Left cardiac atrium (tissue), 4 donors: ENCODE measurements at regions not wholly inside any gene's neighbourhood (a gene's known extent, or its start where the extent isn't known, plus 50 kb on each side); places are given as distances from the start of the nearest gene placed in this dataset.
A peak's percentile ranks its signal among the peaks of the same experiment; 100 is the strongest.
"Not testable (repeated sequence)": the region's sequence is repeated elsewhere in the genome, so short reads cannot be mapped to it uniquely, and the experiment has no call there.

Source experiments
- ATAC-seq, 2 donors: fragments of 200-7000 bp; cut with Tn5 transposase; one replicate each; pipeline ENCODE4 v1.9.1; 2020; ENCODE audit warnings: mild to moderate bottlenecking in 2 of 2, moderate library complexity in 2 of 2
- DNase-seq: peaks from one replicate; pipeline ENCODE4 v3.0.0-alpha.2; 2020
- intact Hi-C, 2 donors: fragments of 100-400 bp; cut with DNase I; formaldehyde crosslinking; loops; one replicate each; pipeline versions ENCODE4 v1.14.1 to v1.15.1; 2022 to 2023
- donor health status: DM: no; HTN: yes; CAD: no.
- donor health status: DM: no; HTN: yes; CAD: no; lungs with severe emphysema.
- donor health status: DM: yes; HTN: yes; CAD: no.
- donor health status: Dilated cardiomyopathy.

DNA sequence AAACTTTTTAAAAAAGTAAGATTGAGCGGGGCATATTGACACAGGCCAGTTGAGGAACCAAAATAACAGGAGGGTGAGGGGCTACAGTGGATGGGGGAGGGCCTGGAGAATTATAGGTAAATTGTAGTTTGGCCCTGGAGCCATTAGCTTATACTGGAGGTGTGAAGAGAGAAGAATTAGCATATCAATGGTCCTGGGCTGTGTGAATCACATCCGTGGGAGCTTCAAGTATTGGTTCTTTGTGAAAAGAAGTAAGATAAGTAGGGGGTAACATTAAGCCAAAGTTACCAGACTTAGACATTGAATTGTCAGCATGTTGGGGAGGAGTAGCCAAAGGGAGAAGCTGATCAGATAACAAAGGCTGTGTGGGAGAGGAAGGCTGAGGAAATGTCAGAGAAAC, 1085.2 kb upstream of the AMELY start:
- no peak for DNase-seq
- intact Hi-C loops, result no loop called here
- no peak for ATAC-seq

DNA sequence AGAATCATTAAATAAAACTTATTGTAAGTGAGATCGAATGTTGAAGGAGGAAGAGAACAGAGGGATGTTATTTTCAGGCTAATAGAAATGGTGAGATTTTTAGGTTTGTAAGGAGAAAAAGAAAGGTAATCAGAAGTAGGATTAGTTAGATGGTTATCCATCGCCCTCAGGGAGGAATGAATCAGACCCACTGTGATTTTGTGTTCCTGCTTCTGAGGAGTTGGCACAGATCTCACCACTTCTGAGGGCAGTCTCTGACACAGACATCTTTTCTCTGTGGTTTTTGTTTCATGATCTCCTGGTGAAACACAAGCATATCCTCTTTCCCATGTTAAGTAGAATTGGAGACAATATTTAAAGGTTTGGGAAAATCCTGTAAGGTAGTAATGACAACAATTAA, 1083.2 kb upstream of the AMELY start:
- DNase-seq, intact Hi-C loops, ATAC-seq: not testable (repeated sequence)

DNA sequence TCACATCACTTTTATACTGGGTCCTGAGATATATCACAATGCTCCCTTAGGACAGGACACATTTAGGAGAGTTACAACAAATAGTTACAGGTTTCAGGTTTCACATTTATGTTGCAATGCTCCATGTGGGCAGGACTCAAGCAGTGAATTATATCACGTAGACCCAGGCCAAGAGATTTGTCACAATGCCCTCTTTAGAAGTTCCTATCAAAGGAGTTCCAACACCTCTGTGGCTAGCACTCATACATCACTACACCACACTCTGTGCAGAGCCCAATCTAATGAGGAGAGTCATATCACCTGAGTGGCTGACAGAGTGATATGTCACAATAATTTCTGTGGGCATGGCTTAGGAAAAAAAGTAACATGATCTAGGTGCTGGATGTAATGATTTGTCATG, 1068.2 kb upstream of the AMELY start:
- no peak for ATAC-seq

DNA sequence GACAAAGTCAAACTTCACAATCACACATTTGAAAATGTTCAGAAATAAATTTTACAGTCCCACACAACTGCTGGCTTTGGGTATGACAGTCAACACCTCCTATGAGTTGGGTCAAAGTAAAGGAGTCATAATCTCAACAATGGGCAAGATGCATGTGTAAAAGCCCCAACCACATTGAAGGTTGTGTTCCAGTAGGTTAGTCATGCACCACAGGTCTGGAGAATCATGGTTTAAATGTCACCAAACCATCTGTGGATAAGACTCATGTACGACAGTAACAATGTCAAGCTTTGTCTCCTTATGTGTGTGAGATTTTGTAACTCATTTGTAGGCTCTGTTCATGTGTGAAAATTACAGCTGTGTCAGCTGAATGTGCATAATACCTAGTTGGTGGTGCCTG, 1065.7 kb upstream of the AMELY start:
- ATAC-seq, result no peak
- no peak for DNase-seq
- intact Hi-C loops, result no loop called here

More for the DNA sequence above, 1068.2 kb upstream of the AMELY start:
- no peak for DNase-seq
- intact Hi-C loops, result no loop called here

DNA sequence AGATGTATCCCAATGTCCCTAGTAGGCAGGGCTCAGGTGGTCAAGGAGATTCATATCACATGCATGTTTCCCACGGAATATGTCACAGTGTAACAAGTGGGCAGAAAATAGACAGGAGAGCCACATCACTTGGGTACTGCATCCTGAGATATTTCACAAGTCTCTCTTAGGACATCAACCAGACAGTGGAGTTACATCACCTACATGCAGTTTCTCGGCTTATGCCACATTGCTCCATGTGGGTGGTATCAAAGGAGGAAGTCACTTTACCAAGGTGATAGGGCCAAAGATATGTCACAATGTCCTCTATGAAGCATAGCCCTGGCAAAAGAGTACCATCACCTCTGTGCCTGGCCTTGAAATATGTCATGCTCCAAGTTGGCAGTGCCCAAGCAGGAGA, 1056.7 kb upstream of the AMELY start:
- DNase-seq (no peak), ATAC-seq (no peak)
- intact Hi-C loops, result no loop called here

DNA sequence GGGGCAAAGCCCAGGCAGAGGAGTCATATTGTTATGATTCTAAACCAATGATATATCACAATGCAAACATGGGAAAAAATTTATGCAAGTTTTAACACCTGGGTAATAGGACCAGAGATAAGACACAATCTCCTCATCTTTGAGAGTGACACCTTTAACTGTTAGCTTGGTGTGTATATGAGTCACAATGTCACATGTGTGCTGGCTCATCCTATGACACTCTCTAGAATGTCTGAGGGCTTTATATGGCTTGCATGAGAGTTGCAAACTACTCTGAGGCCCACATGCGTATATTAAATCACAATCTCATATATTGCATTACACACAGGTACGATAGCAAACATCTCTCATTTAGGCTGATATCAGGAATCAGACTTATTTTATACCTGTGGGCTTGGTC, 1055.4 kb upstream of the AMELY start:
- intact Hi-C loops, result no loop called here
- ATAC-seq (no peak), DNase-seq (no peak)

DNA sequence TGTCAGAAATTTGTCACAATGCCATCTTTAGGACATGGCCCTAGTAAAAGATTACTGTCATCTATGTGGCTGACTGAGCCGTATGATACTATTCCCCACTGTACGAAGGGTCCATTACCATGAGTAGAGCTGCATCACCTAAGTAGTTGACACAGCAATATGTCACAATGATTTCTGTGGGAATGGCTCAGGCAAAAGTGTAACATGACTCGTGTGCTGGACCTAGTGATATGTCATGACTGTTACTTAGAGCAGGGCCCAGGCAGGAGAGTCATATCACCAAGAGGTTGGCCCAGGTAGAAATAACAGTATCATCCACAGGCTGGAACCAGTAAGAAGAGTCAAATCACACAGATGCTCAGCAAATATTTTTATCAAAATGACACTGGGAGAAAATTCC, 1051.8 kb upstream of the AMELY start:
- no peak for DNase-seq
- intact Hi-C loops, result no loop called here
- ATAC-seq, result no peak

DNA sequence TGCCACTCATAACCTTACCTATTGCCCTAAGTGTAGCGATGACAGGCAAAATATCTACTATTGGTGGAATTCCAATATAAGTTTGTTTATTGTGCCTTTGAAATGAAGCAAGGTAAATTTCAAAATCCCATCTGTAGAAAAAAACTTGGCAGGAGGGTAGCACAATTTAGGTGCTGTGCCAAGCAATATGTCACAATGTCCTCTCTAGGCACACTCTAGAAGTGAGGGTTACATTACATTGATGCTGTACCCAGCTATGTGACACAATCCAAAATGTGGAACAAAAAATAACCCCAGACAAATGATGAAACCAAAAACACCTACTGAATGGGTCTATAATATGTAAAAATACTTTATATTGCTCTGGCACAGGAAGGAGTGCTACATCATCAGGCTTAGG, 1050.8 kb upstream of the AMELY start:
- no peak for DNase-seq
- no peak for ATAC-seq
- intact Hi-C loops, result no loop called here

DNA sequence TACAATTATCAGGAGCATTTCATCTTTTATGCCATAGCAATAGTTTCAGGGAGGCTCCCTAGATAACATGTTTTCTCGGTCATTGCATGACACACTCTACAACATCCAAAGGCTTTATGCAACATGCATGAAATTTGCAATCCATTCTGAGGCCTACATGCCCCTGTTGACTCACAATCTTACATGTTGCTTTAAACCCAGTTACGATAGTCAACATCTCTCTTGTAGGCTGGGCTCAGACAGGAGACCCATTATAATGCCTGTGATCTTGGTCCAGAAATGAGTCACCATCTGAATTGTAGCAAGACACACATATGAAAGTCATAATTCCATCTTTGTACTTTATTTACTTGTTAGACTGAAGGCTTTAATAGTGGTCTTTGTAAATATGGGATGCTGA, 1050.3 kb upstream of the AMELY start:
- intact Hi-C loops, result no loop called here
- DNase-seq (no peak), ATAC-seq (no peak)

DNA sequence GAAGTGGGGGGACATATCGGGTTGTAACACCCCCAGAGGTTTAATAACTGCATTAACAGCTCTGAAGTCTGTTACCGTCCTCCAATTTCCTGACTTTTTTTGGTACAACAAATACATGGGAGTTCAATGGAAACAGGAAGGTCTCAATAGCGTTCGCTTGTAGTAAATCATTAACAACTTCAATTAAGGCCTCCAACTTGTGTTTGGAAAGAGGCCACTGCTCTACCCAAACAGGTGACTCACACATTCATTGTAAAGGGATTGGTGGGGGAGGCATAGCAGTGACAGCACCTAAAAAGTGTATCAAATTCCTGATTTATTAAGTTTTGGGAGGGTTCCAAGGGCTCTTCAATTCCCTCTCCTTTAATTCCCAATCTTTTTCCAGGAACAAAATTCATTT, 1046.2 kb upstream of the AMELY start:
- intact Hi-C loops, result no loop called here
- no peak for ATAC-seq

DNA sequence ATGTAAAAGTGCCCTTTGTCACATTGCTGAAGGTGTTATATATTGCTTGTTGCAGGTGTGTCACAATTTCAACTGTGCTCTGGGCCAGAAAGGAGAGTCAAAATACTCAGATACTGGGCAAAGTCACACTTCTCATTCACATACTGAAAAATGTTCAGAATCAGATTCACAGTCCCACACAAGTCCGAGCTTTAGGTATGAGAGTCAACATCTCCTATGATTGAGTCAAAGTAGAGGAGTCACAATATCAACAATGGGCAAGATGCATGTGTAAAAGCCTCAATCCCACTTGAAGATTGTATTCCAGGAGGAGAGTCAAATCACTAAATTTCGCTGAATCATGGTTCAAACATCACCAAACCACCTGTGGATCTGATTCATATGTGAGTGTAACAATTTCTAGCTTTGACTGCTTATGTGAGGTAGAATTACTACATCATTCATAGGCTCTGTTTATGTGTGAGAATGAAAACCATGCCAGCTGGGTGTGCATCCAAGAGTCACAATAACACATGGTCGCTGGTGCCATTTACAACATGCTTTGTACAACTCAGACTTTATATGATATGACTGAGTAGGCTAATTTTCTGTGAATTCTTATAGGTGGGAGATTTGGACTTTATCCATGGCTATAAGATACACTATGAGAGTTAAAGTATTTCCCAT, 1039.8 kb upstream of the AMELY start:
- intact Hi-C loops, result no loop called here
- ATAC-seq (no peak), DNase-seq (no peak)

More for the DNA sequence above, 1046.2 kb upstream of the AMELY start:
- DNase-seq, result no peak

DNA sequence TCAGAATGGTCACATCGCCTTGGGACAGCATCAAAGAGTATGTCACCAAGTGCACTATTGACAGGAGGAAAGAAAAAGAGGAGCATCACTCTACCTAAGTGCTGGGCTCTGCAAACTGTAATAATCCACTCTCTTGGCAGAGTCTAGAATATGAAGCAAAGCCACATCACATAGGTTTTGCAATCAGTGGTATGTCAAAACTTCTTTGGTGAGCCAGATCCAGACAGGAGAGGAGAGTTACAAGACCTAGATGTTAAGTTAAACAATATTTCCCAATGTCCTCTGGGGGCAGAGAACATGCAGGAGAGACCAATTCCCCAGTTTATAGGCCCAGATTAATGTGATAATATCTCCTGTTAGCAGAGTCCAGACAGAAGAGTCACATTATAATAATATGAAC, 1032.6 kb upstream of the AMELY start:
- ATAC-seq (no peak), DNase-seq (no peak)
- intact Hi-C loops, result no loop called here

DNA sequence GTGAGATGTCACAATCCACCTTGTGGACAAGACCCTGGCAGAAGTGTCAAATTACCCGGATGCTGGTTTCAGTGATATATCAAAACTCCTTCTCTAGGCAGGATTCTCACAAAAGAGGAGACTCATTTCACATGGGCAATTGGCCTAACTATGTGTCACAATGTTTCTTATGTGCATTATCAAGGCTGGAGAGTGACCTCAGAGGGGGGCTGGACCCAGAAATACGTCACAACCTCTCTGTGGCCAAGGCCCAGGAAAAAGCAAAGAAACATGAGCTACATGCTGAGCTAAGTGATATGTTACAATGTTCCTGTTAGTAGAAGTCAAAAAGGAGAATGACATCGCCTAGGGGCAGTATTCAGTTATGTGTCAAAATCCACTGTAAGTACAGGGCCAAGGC, 1031.2 kb upstream of the AMELY start:
- no peak for ATAC-seq
- no peak for DNase-seq
- intact Hi-C loops, result no loop called here

DNA sequence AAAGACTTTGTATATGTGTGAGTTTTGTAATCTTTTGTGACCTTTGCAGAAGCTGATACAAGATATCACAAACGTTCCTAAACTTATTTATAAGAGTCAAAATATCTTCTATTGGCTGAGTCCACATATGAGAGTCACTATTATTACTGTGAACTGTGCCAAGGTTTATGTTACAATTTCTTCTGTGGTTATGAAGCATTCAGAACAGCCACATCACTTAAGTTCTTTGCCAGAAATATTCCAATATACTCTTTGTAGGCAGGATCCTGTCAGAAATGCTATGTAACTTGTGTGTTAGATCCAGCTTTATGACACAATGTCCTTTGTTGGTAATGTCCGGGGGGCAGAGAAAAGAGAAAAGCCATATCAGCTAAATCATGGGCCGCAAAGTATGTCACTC, 1030.3 kb upstream of the AMELY start:
- intact Hi-C loops, result no loop called here
- DNase-seq (no peak), ATAC-seq (no peak)

DNA sequence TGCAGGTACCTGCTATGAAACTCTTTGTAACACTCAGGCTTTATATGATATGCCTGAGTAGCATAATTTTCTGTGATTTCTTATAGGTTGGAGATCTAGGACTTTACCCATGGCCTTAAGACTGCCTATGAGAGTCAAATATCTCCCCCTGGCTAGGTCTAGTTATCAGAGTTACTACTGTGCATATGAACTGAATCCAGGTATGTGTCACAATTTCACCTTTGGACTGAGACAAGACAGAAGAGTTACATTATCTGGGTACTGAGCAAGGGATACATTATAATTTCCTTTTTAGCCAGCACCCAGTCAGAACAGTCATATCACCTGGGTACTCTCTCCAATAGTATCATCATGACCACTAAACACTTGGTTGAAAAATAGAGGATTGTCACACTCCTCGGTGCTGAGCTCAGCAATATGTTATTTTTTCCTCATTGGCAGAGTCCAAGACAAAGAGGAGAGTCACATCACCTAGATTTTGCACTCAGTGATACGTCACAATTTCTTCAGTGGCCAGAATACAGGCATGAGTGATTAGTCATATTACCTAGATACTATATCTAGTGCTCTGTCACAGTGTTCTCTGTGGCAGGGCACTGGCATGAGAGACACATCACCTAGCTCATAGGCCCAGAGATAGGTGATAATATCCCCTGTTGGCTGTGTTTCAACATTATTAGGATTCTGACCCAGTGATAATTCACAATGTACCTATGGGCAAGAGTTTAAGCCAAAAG, 1027.6 kb upstream of the AMELY start:
- DNase-seq (no peak), ATAC-seq (no peak)
- intact Hi-C loops, result no loop called here

DNA sequence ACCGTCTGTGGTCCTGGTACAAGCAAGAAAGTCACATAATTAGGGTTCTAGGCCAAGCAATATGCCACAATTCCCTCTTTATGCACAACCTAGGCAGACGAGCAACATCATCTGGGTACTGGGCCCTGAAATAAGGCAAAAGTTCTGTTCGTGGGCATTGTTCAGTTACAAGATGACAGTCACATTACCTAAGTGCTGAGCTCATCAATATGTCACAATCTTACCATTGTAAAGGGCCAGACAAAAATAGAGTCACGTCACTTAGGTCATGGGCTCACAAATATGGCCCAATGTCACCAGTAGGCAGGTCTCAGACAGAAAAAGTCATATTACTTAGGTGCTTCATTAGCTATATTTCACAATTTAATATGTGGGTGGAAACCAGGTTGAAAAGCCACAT, 1025.3 kb upstream of the AMELY start:
- ATAC-seq (no peak), DNase-seq (no peak)
- intact Hi-C loops, result no loop called here

DNA sequence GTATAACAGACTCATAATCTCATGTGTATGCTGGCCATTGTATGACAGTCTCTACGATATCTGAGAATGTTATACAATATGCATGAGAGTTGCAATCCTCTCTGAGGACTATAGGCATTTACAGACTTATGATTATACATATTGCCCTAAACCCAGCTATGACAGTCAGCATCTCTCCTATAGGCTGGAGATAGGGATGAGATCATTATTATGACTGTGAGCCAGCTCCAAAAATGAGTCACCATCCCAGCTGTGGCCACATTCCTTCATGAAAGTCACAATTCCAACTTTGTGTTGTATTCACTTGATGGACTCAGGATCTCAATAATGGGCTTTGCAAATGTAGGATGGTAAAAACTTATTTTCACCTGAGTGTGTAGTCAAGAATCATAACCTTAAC, 1024.5 kb upstream of the AMELY start:
- intact Hi-C loops, result no loop called here
- ATAC-seq (peak in 1 of 2 donors; percentile 75), DNase-seq (no peak)

DNA sequence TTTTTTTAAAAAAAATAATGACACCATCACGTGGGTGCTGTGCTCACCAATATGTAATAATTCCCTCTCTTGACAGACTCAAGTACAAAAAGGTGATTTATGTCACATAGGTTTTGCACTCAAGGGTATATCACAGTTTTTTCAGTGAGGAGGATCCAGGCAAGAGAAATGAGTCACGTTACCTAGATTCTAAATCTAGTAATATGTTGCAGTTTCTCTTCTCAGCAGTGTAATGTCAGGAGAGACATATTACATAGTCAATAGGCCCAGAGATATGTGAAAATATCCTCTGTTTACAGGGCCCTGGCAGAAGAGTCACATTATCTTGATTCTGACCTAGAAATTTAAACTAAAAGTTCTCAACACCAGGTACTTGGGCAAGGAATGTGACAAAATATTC, 1024.1 kb upstream of the AMELY start:
- ATAC-seq (no peak), DNase-seq (no peak)
- intact Hi-C loops, result no loop called here

DNA sequence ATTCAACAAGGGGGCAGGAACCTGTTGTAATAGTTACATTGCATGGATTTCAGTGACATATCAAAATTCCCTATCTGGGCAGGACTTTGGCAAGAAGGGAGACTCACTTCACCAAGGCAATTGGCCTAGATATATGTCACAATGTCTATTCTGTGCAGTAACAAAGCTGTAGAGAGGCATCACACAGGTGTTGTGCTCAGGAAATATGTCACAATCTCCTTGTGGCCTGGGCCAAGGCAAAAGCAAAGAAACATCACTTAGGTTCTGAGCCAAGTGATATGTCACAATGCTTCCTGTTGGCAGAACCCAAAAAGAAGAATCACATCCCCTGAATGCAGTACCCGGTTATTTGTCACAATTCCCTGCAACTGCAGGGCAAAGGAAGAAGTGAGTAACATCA, 1020.9 kb upstream of the AMELY start:
- ATAC-seq (no peak), DNase-seq (no peak)
- intact Hi-C loops, result no loop called here

DNA sequence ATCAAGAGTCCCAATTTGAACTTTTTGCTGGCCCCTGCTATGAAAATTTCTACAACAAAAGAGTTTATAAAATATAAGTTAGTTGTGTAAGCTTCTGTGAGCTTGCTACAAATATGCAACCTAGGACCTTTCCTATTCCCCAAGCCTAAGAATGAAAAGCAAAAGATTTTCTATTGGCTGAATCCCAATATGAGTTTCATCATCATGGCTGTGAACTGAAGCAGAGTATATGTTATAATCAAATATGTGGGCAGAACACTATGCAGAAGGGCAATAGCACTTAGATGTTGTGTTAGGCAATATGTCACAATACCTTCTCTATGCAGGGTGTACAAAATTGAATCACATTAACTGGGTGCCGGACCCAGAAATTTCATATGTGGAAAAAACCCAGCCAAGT, 1018.3 kb upstream of the AMELY start:
- no peak for DNase-seq
- intact Hi-C loops, result no loop called here

DNA sequence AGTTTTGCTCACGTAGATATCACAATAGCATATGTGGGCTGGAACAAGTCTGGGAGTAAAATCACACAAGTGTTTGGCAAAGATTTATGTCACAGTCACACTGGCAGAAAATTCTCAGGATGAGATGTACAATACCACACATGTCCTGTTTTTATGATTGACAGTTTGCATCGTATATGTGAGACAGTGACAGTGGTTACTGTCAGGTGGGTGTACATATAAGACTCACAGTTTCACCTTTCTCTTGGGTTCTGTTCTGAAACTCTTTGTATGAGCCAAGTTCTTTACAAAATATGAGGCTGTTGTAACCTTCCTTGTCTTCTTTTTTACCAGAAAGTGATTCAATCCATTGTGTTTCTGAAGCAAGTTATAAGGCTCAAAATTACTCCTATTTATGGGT, 1012.5 kb upstream of the AMELY start:
- ATAC-seq (no peak), DNase-seq (no peak)
- intact Hi-C loops, result no loop called here

More for the DNA sequence above, 1018.3 kb upstream of the AMELY start:
- no peak for ATAC-seq
